ENCODE measurements at regions not wholly inside any gene's neighbourhood (a gene's known extent, or its start where the extent isn't known, plus 50 kb on each side); places are given as distances from the start of the nearest gene placed in this dataset.
"Not testable (repeated sequence)": the region's sequence is repeated elsewhere in the genome, so short reads cannot be mapped to it uniquely, and the experiment has no call there.

- DNase-seq = no peak
These were observed 364.8 kb downstream of the RPS6KC1 start for GRCh38 chr1:213415691-213416380.

DNA sequence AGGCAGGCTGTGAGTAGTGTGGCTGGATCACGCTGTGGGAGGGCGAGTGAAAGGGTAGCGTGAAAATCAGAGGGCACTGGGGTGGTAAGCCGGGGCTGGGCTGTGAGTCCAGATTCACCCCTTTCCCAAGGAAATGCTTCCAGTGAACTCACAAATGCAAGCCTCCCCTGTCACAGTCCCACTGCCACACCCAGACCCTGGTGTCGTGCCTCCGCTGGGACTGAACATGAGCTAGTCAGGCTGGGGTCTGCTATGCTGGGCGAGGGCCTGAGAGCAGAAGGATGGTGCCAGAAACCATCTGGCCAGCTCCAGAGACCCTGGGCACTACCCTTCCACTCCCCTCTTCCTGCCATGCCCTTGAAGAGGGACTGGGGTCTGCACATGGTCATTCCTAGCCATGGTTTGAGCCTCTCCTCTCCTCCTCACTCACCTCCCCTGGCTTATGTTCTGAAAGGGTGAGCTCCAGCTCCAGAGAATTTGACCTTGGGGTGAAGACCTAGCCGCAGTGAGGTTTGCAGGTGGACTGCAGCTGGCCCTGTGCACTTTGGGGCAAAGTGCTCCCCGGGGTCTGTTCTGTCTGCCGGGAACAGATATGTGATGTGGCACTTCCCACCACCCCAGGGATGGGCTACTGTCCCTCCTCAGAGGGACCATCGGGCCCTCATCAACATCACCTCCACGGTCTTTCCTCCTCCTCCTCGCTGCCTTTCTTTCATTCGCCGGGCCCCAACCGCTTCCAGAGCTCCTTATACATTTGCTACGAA lies 365.6 kb downstream of the RPS6KC1 start:
- DNase-seq = no peak

DNA sequence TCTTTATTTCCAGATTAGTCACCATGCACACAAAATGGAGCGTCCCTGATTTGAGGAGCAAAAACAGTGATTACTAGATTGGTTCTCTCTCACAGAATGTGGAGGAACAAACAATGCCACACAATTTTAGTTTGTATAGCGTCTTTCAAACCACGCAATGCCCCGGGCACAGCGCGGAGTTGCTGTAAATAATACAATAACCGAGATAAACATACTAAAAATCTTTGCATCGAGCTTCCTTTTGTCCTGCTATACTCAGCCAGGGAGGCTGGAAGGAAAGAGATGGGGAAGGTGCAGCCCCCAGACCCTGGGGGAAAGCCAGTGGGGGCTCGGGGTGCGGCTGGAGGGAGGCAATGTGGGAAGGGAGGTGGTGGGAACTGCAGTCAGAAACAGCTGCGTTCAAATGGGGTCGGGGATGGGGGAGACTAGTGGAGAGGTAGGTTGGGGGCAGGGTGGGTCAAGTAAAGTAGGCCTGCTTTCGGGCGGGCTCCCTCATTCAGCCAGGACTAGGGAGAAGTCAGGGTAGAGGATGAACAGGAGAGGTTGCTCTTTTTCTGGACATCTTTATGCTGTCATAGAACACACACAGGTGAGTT lies 366.3 kb downstream of the RPS6KC1 start:
- DNase-seq = no peak

GRCh38 chr1:213417846-213418245 lies 366.8 kb downstream of the RPS6KC1 start:
- no peak for DNase-seq

DNA sequence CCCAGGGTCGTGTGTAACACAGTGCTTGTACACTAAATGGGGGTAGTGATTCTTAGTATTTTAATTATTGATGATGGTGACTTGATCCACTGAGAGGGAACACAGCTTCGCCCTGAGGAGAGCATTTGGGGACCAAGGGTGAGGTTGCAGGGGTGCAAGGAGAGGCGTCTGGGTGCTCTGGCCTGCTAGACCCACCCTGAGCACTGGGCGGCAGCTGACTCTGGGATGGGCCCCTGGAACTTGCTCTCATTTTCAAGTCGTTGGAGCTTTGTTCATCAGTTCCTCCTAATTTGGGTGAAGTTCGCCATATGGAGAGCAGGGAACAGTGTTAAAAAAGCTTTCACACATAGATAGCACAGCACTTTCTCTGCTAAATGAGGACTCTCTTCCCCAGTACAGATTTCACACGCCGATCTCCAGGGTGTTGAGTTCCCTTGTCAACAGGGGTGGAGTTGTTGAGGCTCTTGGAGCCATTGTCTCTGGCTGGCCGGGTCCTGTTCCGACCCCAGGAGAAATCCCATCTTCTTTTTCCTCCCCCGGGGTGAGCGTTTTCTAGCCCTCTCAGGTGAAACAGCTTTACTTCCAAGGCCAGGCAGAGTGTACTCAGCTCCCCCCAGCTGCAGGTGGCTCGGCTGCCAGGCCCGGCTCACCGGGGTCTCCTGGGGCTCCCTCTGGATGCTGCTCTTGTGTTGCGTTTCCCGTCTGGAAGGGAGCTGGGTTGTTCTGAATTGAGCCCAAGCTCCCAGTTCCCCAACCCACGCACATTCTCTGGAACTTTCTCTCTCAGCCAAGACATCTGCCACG lies 367.4 kb downstream of the RPS6KC1 start:
- DNase-seq = peak in 11 of 58 donors; percentile 7 to 56 (median 23)

DNA sequence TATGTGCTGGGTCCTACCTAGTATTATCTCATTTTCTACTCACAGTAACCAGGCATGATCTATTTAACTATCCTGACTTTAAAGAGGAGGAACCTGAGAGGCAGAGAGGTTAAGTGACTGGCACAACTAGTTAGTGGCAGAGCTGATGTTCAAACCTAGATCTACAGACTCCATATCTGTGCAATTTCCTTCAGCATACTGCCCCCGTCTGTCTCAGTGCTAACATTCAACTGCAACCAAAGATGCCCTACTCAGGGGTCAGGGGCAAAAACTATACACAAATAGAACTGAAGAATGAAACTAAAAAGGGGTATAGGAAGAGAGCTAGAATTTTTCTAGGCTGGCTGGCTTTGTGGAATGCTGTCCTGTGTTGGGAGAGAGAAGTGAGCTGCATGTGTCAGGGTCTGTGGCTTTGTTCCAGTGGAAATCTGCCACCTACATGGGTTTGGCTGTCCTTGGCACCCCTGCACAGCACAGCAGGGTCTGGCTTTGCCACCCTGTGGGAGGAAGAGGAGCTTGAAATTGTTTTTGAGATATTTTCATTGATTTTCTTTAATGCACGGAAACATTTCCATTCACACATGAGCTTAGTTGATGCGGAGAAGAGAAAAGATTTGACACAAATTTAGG lies 368.5 kb downstream of the RPS6KC1 start:
- DNase-seq = no peak

DNA sequence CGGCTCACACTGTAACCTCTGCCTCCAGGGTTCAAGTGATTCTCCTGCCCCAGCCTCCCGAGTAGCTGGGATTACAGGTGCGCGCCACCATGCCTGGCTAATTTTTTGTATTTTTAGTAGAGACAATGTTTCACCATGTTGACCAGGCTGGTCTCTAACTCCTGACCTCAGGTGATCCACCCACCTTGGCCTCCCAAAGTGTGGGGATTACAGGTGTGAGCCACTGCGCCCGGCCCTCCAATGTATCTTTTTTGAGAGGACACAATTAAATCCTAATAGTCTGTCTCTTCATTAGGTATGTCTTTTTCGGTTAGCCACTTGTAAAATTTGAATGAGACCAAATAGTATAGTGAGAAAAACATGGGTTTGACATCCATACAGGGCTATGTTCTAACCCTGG lies 370.1 kb downstream of the RPS6KC1 start:
- DNase-seq = not testable (repeated sequence)

DNA sequence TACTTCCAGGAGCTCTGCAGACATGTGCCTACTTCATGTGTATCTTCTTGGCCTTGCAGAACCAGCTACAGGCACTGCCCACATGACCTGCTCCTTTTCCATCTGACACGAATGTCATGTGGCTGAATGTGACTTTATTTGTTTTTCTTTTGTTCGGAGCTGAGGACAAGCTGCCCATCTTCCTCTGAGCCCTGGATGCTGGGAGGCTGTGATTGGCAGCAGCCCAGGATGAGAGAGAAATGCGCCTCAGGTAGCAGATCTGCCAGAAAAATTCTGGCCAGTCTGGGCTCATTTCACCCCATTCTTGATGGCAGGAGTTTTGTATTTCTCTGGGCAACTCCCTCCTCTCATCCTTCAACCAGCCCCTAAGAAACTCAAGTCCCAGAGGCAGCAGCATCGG lies 372.0 kb downstream of the RPS6KC1 start:
- no peak for DNase-seq

DNA sequence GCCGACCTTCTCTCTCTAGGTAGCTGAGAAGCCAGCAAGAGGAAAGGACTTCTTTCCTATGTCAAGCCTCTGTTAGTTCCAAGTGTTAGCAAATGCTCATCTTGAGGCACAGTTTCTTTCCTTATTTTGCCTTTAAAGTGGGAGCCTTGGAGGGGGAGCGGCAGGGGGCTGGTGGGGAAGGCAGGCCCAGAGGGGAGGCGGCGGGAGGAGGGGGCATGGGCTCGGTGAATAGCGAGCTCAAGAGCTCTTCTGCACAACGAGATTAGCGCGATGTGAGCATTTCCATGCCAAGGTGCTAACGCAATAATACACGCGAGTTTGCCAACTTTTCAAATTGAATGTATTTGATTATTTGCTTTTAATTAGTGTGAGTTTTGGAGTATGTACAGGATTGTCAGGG lies 372.6 kb downstream of the RPS6KC1 start:
- no peak for DNase-seq

DNA sequence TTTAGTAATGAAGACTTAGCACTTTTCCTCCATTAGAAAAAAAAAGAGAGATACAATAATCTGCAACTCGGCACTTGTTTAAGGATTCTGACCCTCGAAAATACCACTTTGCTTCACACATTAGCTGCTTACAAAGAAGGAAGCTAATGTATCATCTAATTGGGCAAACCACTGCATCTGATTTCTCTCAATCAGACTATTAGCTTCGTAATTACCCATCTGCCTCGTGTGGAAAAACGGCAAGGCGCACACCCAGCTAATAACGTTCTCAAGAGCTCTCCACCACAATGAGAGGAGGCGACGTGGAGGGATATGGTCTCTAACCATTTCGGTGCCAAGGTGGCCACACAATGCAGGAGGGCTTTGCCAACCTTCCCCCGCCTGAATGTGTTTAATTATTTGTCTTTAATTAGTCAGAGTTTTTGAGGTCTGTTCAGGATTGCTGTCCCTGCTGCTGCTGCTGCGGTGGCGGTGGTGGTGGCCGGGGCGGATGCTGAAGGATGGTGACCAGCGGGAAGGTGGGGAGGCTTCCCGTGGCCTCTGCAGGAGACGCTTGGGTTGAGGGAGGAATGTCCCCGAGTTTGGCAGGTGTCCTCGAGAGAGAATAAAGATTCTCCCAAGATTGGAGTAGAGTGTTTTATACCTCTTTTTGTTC lies 374.5 kb downstream of the RPS6KC1 start:
- DNase-seq = no peak

GRCh38 chr1:213429642-213430041 lies 378.6 kb downstream of the RPS6KC1 start:
- no peak for DNase-seq

- no peak for DNase-seq
These were observed 384.7 kb downstream of the RPS6KC1 start for GRCh38 chr1:213435715-213436114.

GRCh38 chr1:213438339-213438738 lies 387.3 kb downstream of the RPS6KC1 start:
- DNase-seq = no peak

GRCh38 chr1:213439703-213440102 lies 388.7 kb downstream of the RPS6KC1 start:
- no peak for DNase-seq

GRCh38 chr1:213440766-213441165 lies 389.7 kb downstream of the RPS6KC1 start:
- DNase-seq = no peak

DNA sequence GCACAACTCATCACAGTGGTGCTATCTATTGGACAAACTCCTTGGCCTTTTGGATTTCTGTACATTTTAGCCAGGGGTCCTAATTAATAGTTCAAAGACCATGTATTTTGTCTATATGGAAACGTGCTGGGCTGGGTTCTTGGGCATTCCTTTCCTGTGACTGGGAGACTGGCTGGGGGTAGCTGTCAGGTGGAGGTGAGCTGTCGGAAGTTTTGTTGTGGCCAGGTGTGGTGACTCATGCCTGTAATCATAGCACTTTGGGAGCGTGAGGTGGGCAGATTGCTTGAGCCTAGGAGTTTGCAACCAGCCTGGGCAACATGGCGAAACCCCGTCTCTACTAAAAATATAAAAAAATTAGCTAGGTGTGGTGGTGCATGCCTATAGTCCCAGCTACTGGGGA lies 392.4 kb downstream of the RPS6KC1 start:
- DNase-seq = no peak

DNA sequence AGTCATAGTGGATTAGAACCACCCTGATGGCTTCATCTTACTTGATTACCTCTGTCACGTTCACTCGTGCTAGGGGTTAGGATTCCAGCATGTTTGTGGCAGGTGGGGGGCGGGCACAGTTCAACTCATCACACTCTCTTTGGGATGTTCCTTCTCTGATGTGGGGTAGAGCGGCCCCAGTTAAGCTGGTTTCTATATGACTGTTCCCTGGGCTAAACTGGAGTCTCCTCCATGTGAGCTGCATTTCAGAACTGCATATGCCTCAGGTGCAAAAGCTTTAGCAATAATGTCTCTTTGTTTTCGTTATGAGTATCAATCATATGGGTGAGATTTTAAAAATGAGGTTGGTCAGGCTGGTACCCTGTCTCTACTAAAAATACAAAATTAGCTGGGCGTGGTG lies 393.2 kb downstream of the RPS6KC1 start:
- DNase-seq = no peak

- DNase-seq = no peak
These were observed 395.5 kb downstream of the RPS6KC1 start for GRCh38 chr1:213446496-213446895.

- no peak for DNase-seq
These were observed 397.3 kb downstream of the RPS6KC1 start for GRCh38 chr1:213448360-213448759.

DNA sequence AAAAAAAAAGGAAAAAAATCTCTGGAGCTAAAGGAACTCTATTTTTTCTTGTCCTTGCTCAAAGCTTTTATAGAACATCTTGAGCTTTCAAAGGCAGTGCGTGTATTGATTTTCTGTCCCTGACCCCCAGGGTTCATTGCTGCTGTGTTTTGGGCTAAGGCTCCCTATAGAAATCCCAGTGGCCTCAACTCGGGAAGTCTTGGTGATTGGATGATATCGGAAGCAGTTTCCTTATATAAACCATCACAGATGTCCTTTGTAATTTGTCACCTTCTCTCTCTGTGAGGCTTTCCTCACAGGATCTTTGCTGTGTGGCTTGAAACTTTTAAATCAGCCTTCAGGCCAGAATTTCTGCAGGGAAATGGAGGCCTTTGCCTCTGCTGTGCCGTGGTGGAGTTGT lies 397.7 kb downstream of the RPS6KC1 start:
- DNase-seq = no peak

GRCh38 chr1:213452501-213452900 lies 401.5 kb downstream of the RPS6KC1 start:
- DNase-seq = no peak
